CD4-positive, CD25-positive, alpha-beta regulatory T cell (primary cell): ENCODE measurements at regions not wholly inside any gene's neighbourhood (a gene's known extent, or its start where the extent isn't known, plus 50 kb on each side); places are given as distances from the start of the nearest gene placed in this dataset.

ENCODE experiments used
- ATAC-seq, 2 donors: fragments of 150-1000 bp; cut with Tn5 transposase; one replicate each; pipeline ENCODE4 v1.10.0; 2021; ENCODE audit warnings: low read depth in 2 of 2, moderate number of reproducible peaks in 2 of 2, moderate library complexity in 1 of 2
- DNase-seq, 3 donors: peaks; one replicate each; pipeline versions ENCODE4 v3.0.0 to v3.0.0-alpha.2; 2012 to 2022; ENCODE audit warnings: mixed read lengths in 1 of 3
- H3K27ac ChIP-seq: one replicate; pipeline ENCODE4 v1.7.0; 2013; ENCODE audit warnings: mild to moderate bottlenecking, low read length; ENCODE audit not compliant: insufficient read depth, poor library complexity, severe bottlenecking
- H3K27me3 ChIP-seq: one replicate; pipeline ENCODE4 v1.7.0; 2013; ENCODE audit warnings: low read length; ENCODE audit not compliant: control insufficient read depth, insufficient read depth
- H3K36me3 ChIP-seq: one replicate; pipeline ENCODE4 v1.7.0; 2013; ENCODE audit warnings: mild to moderate bottlenecking, low read length, moderate library complexity; ENCODE audit not compliant: control insufficient read depth, insufficient read depth
- H3K4me1 ChIP-seq: 2 replicates; pipeline ENCODE4 v1.7.0; 2013; ENCODE audit warnings: mild to moderate bottlenecking, low read length; ENCODE audit not compliant: insufficient read depth, control insufficient read depth, poor library complexity, severe bottlenecking
- H3K4me3 ChIP-seq: one replicate; pipeline ENCODE4 v1.7.0; 2013; ENCODE audit warnings: low read depth, mild to moderate bottlenecking, low read length, moderate library complexity
- H3K9me3 ChIP-seq, 2 experiments: 1 replicate in 1 of 2; 2 replicates in 1 of 2; pipeline ENCODE4 v1.7.0; 2013; ENCODE audit warnings: low read length in 2 of 2, mild to moderate bottlenecking in 1 of 2, moderate library complexity in 1 of 2; ENCODE audit not compliant: control insufficient read depth in 2 of 2
- H3K27ac Mint-ChIP-seq, 3 donors: one replicate each; pipeline ENCODE4 v1.8.0; 2020 to 2022; ENCODE audit warnings: mild to moderate bottlenecking in 3 of 3, mixed read lengths in 3 of 3, moderate library complexity in 2 of 3
- H3K27me3 Mint-ChIP-seq: one replicate; pipeline ENCODE4 v1.8.0; 2022; ENCODE audit warnings: mild to moderate bottlenecking, mixed read lengths
- H3K36me3 Mint-ChIP-seq: one replicate; pipeline ENCODE4 v1.8.0; 2020; ENCODE audit warnings: mixed read lengths
- H3K4me1 Mint-ChIP-seq, 4 donors: one replicate each; pipeline ENCODE4 v1.8.0; 2020 to 2022; ENCODE audit warnings: mixed read lengths in 4 of 4, mild to moderate bottlenecking in 1 of 4
- H3K4me3 Mint-ChIP-seq, 4 donors: one replicate each; pipeline ENCODE4 v1.8.0; 2020 to 2022; ENCODE audit warnings: mild to moderate bottlenecking in 4 of 4, mixed read lengths in 4 of 4, moderate library complexity in 3 of 4
- H3K9me3 Mint-ChIP-seq, 7 donors: one replicate each; pipeline ENCODE4 v1.8.0; 2020 to 2022; ENCODE audit warnings: mixed read lengths in 7 of 7, mild to moderate bottlenecking in 3 of 7, moderate library complexity in 2 of 7

DNA sequence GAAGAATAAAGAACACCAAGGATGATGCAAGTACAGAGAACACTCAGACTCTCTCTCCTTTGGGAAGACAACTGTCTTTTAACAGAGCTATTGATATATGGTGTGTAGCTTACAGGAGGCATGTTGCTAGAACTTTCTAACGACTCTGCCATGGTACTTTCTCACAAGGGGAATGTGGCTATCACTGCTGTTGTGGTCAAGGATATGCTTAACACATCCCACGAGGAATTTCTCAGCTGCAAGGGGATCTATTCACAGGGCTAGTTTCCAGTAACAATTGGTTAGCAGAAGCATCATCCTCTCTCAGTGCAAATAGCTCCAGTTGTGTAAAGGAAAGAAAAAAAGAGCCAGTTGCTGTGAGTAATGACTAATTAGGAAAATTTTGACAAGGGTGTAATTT, 826.0 kb downstream of the SORCS1 start:
- Histone ChIP-seq H3K4me3 (no peak overlapping the region), H3K36me3 (no peaks in the 10 kb centered on the region), H3K27me3 (no peaks in the 10 kb centered on the region), H3K27ac (no peak overlapping the region), H3K9me3 (peaks cover 0 to 2% of the 10 kb centered on the region in 2 experiments), H3K4me1 (no peaks in the 10 kb centered on the region)
- Mint-ChIP-seq H3K27me3 (no peaks in the 10 kb centered on the region), H3K27ac (no peak overlapping the region), H3K9me3 (peaks cover 5 to 14% (median 6%) of the 10 kb centered on the region in 7 donors), H3K36me3 (no peaks in the 10 kb centered on the region), H3K4me1 (no peaks in the 10 kb centered on the region), H3K4me3 (no peak overlapping the region)
- DNase-seq (no peak), ATAC-seq (no peak)

DNA sequence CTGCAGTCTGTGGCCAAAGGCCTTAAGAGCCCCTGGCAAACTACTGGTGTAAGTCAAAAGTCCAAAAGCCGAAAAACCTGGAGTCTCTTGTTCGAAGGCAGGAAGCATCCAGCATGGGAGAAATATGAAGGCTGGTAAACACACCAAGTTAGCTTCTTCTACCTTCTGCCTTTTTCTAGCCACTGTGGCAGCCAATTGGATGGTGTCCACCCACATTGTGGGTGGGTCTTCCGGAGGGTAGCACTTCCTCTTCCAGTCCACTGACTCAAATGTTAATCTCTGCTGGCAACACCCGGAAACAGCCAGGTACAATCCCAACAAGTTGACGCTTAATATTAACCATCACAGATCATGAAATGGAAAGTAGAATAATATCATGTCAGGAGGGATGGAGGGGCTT, 827.6 kb downstream of the SORCS1 start:
- Mint-ChIP-seq H3K4me3 (no peak overlapping the region), H3K9me3 (peaks cover 0 to 14% (median 5%) of the 10 kb centered on the region in 7 donors), H3K27me3 (no peaks in the 10 kb centered on the region), H3K4me1 (no peaks in the 10 kb centered on the region), H3K36me3 (no peaks in the 10 kb centered on the region), H3K27ac (no peak overlapping the region)
- no peak for DNase-seq
- H3K4me3 ChIP-seq: no peak overlapping the region
- ATAC-seq: no peak
- H3K27ac ChIP-seq: no peak overlapping the region
- H3K36me3 ChIP-seq: no peaks in the 10 kb centered on the region
- H3K9me3 ChIP-seq: peaks cover 2 to 6% of the 10 kb centered on the region in 2 experiments
- no peaks in the 10 kb centered on the region for H3K27me3 ChIP-seq
- no peaks in the 10 kb centered on the region for H3K4me1 ChIP-seq

DNA sequence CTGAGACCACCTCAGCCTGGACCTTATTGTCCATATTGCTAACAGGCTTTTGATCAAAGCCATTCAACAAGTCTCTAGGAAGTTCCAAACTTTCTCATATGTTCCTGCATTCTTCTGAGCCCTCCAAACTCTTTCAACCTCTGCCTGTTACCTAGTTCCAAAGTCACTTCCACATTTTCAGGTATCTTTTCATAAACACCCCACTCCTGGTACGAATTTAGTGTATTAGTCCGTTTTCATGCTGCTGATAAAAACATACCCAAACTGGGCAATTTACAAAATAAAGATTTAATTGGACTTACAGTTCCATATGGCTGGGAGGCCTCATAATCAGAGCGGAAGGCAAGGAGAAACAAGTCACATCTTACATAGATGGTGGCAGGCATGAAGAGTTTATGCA, 836.8 kb downstream of the SORCS1 start:
- DNase-seq (no peak), ATAC-seq (no peak)
- Histone ChIP-seq H3K36me3 (no peaks in the 10 kb centered on the region), H3K4me1 (no peaks in the 10 kb centered on the region), H3K9me3 (peaks cover 3 to 33% of the 10 kb centered on the region in 2 experiments), H3K27ac (no peak overlapping the region), H3K27me3 (no peaks in the 10 kb centered on the region), H3K4me3 (no peak overlapping the region)
- Mint-ChIP-seq H3K4me3 (no peak overlapping the region), H3K27ac (no peak overlapping the region), H3K9me3 (peaks cover 4 to 38% (median 10%) of the 10 kb centered on the region in 7 donors), H3K27me3 (no peaks in the 10 kb centered on the region), H3K36me3 (no peaks in the 10 kb centered on the region), H3K4me1 (no peaks in the 10 kb centered on the region)

DNA sequence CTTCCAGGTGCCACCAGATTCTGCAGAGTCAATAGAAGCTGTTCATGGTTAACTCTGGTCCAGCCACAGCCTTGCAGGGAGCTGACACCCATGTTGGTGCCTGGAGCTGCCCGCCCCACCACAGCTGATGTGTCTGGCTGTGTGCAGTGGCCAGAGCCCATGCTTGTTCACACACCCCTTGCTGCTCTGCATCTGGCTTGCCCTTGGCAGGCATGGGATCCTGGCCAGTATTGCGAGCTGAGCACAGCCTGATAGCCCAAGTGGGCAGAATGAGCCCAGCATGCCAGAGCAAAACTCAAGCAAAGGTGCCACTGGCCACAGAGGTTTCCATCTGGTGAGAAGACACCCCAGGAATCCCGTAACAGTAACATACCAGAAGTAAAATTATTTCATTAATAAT, 843.6 kb downstream of the SORCS1 start:
- ATAC-seq (no peak), DNase-seq (no peak)
- Mint-ChIP-seq H3K9me3 (peaks cover 1 to 11% (median 6%) of the 10 kb centered on the region in 7 donors), H3K36me3 (no peaks in the 10 kb centered on the region), H3K4me1 (no peaks in the 10 kb centered on the region), H3K27ac (no peak overlapping the region), H3K4me3 (no peak overlapping the region), H3K27me3 (no peaks in the 10 kb centered on the region)
- Histone ChIP-seq H3K27me3 (no peaks in the 10 kb centered on the region), H3K36me3 (no peaks in the 10 kb centered on the region), H3K27ac (no peak overlapping the region), H3K4me1 (no peaks in the 10 kb centered on the region), H3K9me3 (peaks cover 0 to 5% of the 10 kb centered on the region in 2 experiments), H3K4me3 (no peak overlapping the region)

DNA sequence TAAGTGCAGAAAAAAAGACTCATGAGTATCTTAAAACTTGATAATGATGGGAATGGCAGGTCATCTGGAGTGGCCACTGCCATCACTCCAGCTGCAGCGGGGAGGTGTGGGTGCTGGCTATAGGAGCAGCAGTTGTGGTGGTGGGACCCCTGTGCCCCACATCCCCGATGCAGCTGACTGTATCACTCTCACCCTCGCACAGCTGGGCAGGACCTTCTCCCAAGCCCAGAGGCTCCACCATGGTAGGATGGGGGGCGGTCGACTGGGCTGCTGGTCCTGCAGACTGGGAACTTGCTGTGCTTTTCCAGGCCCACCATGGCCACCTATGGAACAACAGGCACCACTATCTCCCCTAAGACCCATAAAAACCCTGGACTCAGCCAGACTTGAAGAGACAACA, 844.4 kb downstream of the SORCS1 start:
- Histone ChIP-seq H3K4me1 (no peaks in the 10 kb centered on the region), H3K4me3 (no peak overlapping the region), H3K36me3 (no peaks in the 10 kb centered on the region), H3K27me3 (no peaks in the 10 kb centered on the region), H3K27ac (no peak overlapping the region), H3K9me3 (peaks cover 0 to 4% of the 10 kb centered on the region in 2 experiments)
- ATAC-seq (no peak), DNase-seq (no peak)
- no peak overlapping the region for H3K4me3 Mint-ChIP-seq
- H3K36me3 Mint-ChIP-seq: no peaks in the 10 kb centered on the region
- H3K4me1 Mint-ChIP-seq: no peaks in the 10 kb centered on the region
- H3K27me3 Mint-ChIP-seq: no peaks in the 10 kb centered on the region
- peaks cover 0 to 13% (median 3%) of the 10 kb centered on the region in 7 donors for H3K9me3 Mint-ChIP-seq
- no peak overlapping the region for H3K27ac Mint-ChIP-seq

DNA sequence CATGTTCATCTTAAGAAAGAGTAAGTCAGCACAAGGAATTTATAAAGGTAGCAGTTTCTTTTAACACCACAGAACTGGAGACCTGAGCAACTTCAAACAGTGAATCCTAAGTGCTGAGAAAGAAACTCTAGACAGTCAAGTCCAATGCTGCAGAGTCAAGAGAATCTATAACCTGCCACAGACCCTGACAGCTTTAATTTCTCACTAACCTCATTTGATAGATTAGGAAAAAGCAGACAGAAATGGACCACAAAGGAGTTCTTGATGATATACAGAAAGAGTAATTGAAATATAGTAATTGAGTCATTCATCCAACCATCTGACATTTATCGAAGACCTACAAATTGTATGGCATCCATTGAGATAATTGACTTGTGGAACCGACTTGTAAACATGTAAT, 847.0 kb downstream of the SORCS1 start:
- Mint-ChIP-seq H3K4me1 (no peaks in the 10 kb centered on the region), H3K4me3 (no peak overlapping the region), H3K36me3 (no peaks in the 10 kb centered on the region), H3K9me3 (peaks cover 0 to 13% (median 6%) of the 10 kb centered on the region in 7 donors), H3K27ac (no peak overlapping the region), H3K27me3 (no peaks in the 10 kb centered on the region)
- Histone ChIP-seq H3K36me3 (no peaks in the 10 kb centered on the region), H3K4me3 (no peak overlapping the region), H3K4me1 (no peaks in the 10 kb centered on the region), H3K27me3 (no peaks in the 10 kb centered on the region), H3K27ac (no peak overlapping the region), H3K9me3 (peaks cover 0 to 4% of the 10 kb centered on the region in 2 experiments)
- ATAC-seq: no peak
- DNase-seq: no peak

DNA sequence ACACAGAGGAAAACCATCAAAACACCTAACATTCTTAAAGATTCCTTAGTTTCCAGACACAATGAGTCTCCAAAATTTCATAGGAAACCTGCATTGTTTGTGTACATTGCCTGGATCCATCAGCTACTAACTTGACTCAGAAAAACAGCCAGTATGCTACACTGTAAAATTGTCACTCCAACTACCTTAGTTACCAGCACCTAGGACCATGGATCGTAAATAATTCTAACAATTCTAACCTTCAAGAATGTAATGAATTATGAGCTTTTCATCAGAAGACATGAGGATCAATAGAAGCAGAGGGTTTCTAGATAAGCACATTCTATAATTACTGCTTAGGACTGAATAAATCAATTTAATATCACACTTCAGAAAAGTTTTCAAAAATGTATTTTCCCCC, 851.5 kb downstream of the SORCS1 start:
- peaks cover 5 to 17% (median 6%) of the 10 kb centered on the region in 7 donors for H3K9me3 Mint-ChIP-seq
- no peaks in the 10 kb centered on the region for H3K4me1 Mint-ChIP-seq
- H3K4me3 ChIP-seq: no peak overlapping the region
- H3K36me3 Mint-ChIP-seq: no peaks in the 10 kb centered on the region
- DNase-seq (no peak), ATAC-seq (no peak)
- H3K27me3 Mint-ChIP-seq: no peaks in the 10 kb centered on the region
- no peak overlapping the region for H3K4me3 Mint-ChIP-seq
- H3K9me3 ChIP-seq: no peaks in the 10 kb centered on the region
- no peaks in the 10 kb centered on the region for H3K4me1 ChIP-seq
- H3K27me3 ChIP-seq: no peaks in the 10 kb centered on the region
- H3K36me3 ChIP-seq: no peaks in the 10 kb centered on the region
- H3K27ac Mint-ChIP-seq: no peak overlapping the region
- H3K27ac ChIP-seq: no peak overlapping the region

DNA sequence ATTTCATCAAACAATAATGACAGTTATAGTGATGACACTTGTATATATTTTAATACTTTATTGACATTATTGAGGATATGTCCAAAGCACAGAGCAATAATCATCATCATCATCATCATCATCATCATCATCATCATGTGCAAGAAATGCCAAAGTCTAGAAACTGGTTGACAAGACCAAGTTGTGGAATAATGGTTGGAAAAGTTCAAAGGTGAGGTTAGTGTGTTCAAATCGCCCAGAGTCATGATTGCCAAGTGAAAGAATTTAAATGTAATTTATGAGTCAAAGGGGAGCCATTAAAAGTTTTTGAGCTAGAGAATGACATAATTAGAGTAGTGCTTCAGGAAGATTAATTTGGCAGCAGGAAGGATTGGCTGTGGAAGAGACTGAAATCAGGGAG, 852.4 kb downstream of the SORCS1 start:
- no peaks in the 10 kb centered on the region for H3K36me3 ChIP-seq
- ATAC-seq (no peak), DNase-seq (no peak)
- Mint-ChIP-seq H3K4me1 (no peaks in the 10 kb centered on the region), H3K9me3 (peaks cover 5 to 17% (median 6%) of the 10 kb centered on the region in 7 donors), H3K27me3 (no peaks in the 10 kb centered on the region), H3K4me3 (no peak overlapping the region), H3K27ac (no peak overlapping the region), H3K36me3 (no peaks in the 10 kb centered on the region)
- no peak overlapping the region for H3K4me3 ChIP-seq
- H3K27ac ChIP-seq: no peak overlapping the region
- no peaks in the 10 kb centered on the region for H3K4me1 ChIP-seq
- no peaks in the 10 kb centered on the region for H3K27me3 ChIP-seq
- H3K9me3 ChIP-seq: no peaks in the 10 kb centered on the region
